BLaER1 treated with 17β-estradiol and CSF1 and Interleukin-3, amounts not matched to agents 10 nM and 100 nM (cell line): ENCODE measurements at regions not wholly inside any gene's neighbourhood (a gene's known extent, or its start where the extent isn't known, plus 50 kb on each side); places are given as distances from the start of the nearest gene placed in this dataset.
A peak's percentile ranks its signal among the peaks of the same experiment; 100 is the strongest.

Source experiments
- H3K27ac ChIP-seq, 11 experiments: shearing (Covaris generic); formaldehyde crosslinking; 2 replicates each; pipeline ENCODE4 v1.8.1; 2022
- H3K27me3 ChIP-seq, 11 experiments: shearing (Covaris generic); formaldehyde crosslinking; 2 replicates each; pipeline ENCODE4 v1.8.1; 2022
- H3K36me3 ChIP-seq, 11 experiments: shearing (Covaris generic); formaldehyde crosslinking; 2 replicates each; pipeline ENCODE4 v1.8.1; 2022
- H3K4me1 ChIP-seq, 10 experiments: shearing (Covaris generic); formaldehyde crosslinking; 2 replicates each; pipeline ENCODE4 v1.8.1; 2022
- H3K4me2 ChIP-seq, 11 experiments: shearing (Covaris generic); formaldehyde crosslinking; 2 replicates each; pipeline ENCODE4 v1.8.1; 2022
- H3K4me3 ChIP-seq, 10 experiments: shearing (Covaris generic); formaldehyde crosslinking; 2 replicates each; pipeline ENCODE4 v1.8.1; 2022
- H3K9ac ChIP-seq, 11 experiments: shearing (Covaris generic); formaldehyde crosslinking; 2 replicates each; pipeline ENCODE4 v1.8.1; 2022
- H3K9me3 ChIP-seq, 11 experiments: shearing (Covaris generic); formaldehyde crosslinking; replicated peaks in 1 of 11; 2 replicates each; pipeline ENCODE4 v1.8.1; 2022
- H4K20me1 ChIP-seq, 11 experiments: shearing (Covaris generic); formaldehyde crosslinking; 2 replicates each; pipeline ENCODE4 v1.8.1; 2022
- Cebpa-rat ChIP-seq, 11 experiments: shearing (Covaris generic); IDR thresholded peaks; 2 replicates each; pipeline ENCODE4 v1.8.1; 2022

- H3K27ac ChIP-seq, result no peak overlapping the region
- no peak overlapping the region for H3K4me3 ChIP-seq
- peaks cover 0 to 65% (median 53%) of the 10 kb centered on the region in 10 experiments; a peak in 18 of 20 replicates for H3K4me1 ChIP-seq
- H4K20me1 ChIP-seq, result no peaks in the 10 kb centered on the region; a peak in 1 of 22 replicates
- H3K4me2 ChIP-seq, result no peak overlapping the region
- no peak for TF ChIP-seq Cebpa-rat (IDR thresholded peaks at IDR 0.05)
- H3K27me3 ChIP-seq, result no peaks in the 10 kb centered on the region
- no peaks in the 10 kb centered on the region for H3K9me3 ChIP-seq
- no peaks in the 10 kb centered on the region for H3K36me3 ChIP-seq
- H3K9ac ChIP-seq, result no peak overlapping the region
Observed at GRCh38 chr2:120907822-120908221, 172.2 kb downstream of the GLI2 start.

- Histone ChIP-seq H3K27me3 (no peaks in the 10 kb centered on the region), H3K4me3 (no peak overlapping the region), H3K36me3 (no peaks in the 10 kb centered on the region), H3K9me3 (no peaks in the 10 kb centered on the region), H3K4me2 (peak overlapping the region in 5 of 11 experiments; percentile 2 to 58 (median 32); a peak in 5 of 22 replicates), H4K20me1 (no peaks in the 10 kb centered on the region; a peak in 2 of 22 replicates), H3K9ac (no peak overlapping the region), H3K4me1 (peaks cover 0 to 63% (median 52%) of the 10 kb centered on the region in 10 experiments; a peak in 18 of 20 replicates), H3K27ac (no peak overlapping the region)
- TF ChIP-seq Cebpa-rat (IDR thresholded peaks at IDR 0.05), result no peak
Observed at GRCh38 chr2:120908314-120908975, 172.8 kb downstream of the GLI2 start.

GRCh38 chr2:120909102-120909501 lies 173.4 kb downstream of the GLI2 start:
- H3K4me3 ChIP-seq, result no peak overlapping the region
- peaks cover 0 to 56% (median 46%) of the 10 kb centered on the region in 10 experiments; a peak in 18 of 20 replicates for H3K4me1 ChIP-seq

GRCh38 chr2:120910164-120910563 lies 174.5 kb downstream of the GLI2 start:
- no peak for TF ChIP-seq Cebpa-rat (IDR thresholded peaks at IDR 0.05)
- Histone ChIP-seq H3K9me3 (no peaks in the 10 kb centered on the region), H3K4me1 (peaks cover 3 to 45% (median 35%) of the 10 kb centered on the region in 10 experiments; a peak in 19 of 20 replicates), H3K4me3 (no peak overlapping the region), H3K27me3 (no peaks in the 10 kb centered on the region), H3K27ac (no peak overlapping the region), H3K9ac (no peak overlapping the region), H3K4me2 (peak overlapping the region in 9 of 11 experiments; percentile 18 to 63 (median 56); a peak in 16 of 22 replicates), H3K36me3 (no peaks in the 10 kb centered on the region), H4K20me1 (no peaks in the 10 kb centered on the region; a peak in 2 of 22 replicates)

More at GRCh38 chr2:120909102-120909501, 173.4 kb downstream of the GLI2 start:
- no peaks in the 10 kb centered on the region for H3K9me3 ChIP-seq
- H3K9ac ChIP-seq, result no peak overlapping the region
- no peak for TF ChIP-seq Cebpa-rat (IDR thresholded peaks at IDR 0.05)
- H3K4me2 ChIP-seq, result peak overlapping the region in 5 of 11 experiments; percentile 2 to 58 (median 32); a peak in 8 of 22 replicates
- H3K27ac ChIP-seq, result no peak overlapping the region
- H3K36me3 ChIP-seq, result no peaks in the 10 kb centered on the region
- H4K20me1 ChIP-seq, result no peaks in the 10 kb centered on the region; a peak in 3 of 22 replicates
- no peaks in the 10 kb centered on the region for H3K27me3 ChIP-seq

GRCh38 chr2:120910956-120911951 lies 175.6 kb downstream of the GLI2 start:
- Histone ChIP-seq H4K20me1 (no peaks in the 10 kb centered on the region; a peak in 2 of 22 replicates), H3K9me3 (no peaks in the 10 kb centered on the region), H3K27ac (no peak overlapping the region), H3K4me2 (peak overlapping the region in 9 of 11 experiments; percentile 5 to 56 (median 30); a peak in 3 of 22 replicates), H3K4me3 (no peak overlapping the region), H3K36me3 (no peaks in the 10 kb centered on the region), H3K27me3 (no peaks in the 10 kb centered on the region), H3K9ac (no peak overlapping the region), H3K4me1 (peaks cover 6 to 35% (median 27%) of the 10 kb centered on the region in 10 experiments; a peak in 19 of 20 replicates)
- TF ChIP-seq Cebpa-rat (IDR thresholded peaks at IDR 0.05), result no peak

GRCh38 chr2:120912101-120912985 lies 176.7 kb downstream of the GLI2 start:
- Histone ChIP-seq H3K9me3 (no peaks in the 10 kb centered on the region), H3K36me3 (no peaks in the 10 kb centered on the region), H3K27me3 (no peaks in the 10 kb centered on the region), H3K4me3 (no peak overlapping the region), H3K9ac (no peak overlapping the region), H3K4me2 (peak overlapping the region in 1 of 11 experiments; percentile 30; a peak in 3 of 22 replicates), H3K4me1 (peaks cover 6 to 34% (median 27%) of the 10 kb centered on the region in 10 experiments; a peak in 19 of 20 replicates), H4K20me1 (no peaks in the 10 kb centered on the region; a peak in 2 of 22 replicates), H3K27ac (no peak overlapping the region)
- TF ChIP-seq Cebpa-rat (IDR thresholded peaks at IDR 0.05), result no peak

GRCh38 chr2:120913972-120914838 lies 178.5 kb downstream of the GLI2 start:
- Histone ChIP-seq H3K27ac (no peak overlapping the region), H3K27me3 (no peaks in the 10 kb centered on the region), H3K36me3 (no peaks in the 10 kb centered on the region), H3K9ac (no peak overlapping the region), H3K4me3 (no peak overlapping the region), H3K9me3 (no peaks in the 10 kb centered on the region), H4K20me1 (no peaks in the 10 kb centered on the region; a peak in 2 of 22 replicates), H3K4me1 (peaks cover 6 to 28% (median 18%) of the 10 kb centered on the region in 10 experiments; a peak in 19 of 20 replicates), H3K4me2 (no peak overlapping the region)
- TF ChIP-seq Cebpa-rat (IDR thresholded peaks at IDR 0.05), result no peak
